ENCODE measurements at regions not wholly inside any gene's neighbourhood (a gene's known extent, or its start where the extent isn't known, plus 50 kb on each side); places are given as distances from the start of the nearest gene placed in this dataset.

GRCh38 chr14:101509730-101510371 is 51.4 kb upstream of the DIO3 start:
- TF ChIP-seq CTCF (IDR thresholded peaks at IDR 0.05) (no peak), SIN3A (IDR thresholded peaks at IDR 0.05; ENCODE audit: borderline replicate concordance, insufficient read depth, low read depth, low read length) (no peak), REST (IDR thresholded peaks at IDR 0.05; ENCODE audit: insufficient read depth in 1 of 2, low read depth in 2 of 2, low read length in 1 of 2) (no peak), POLR2AphosphoS5 (IDR thresholded peaks at IDR 0.05; ENCODE audit: low read depth, low read length) (no peak), TCF7L2 (IDR thresholded peaks at IDR 0.05; ENCODE audit: low read depth, low read length) (no peak)

Data from Panc1 (cell line).